ENCODE measurements at regions not wholly inside any gene's neighbourhood (a gene's known extent, or its start where the extent isn't known, plus 50 kb on each side); places are given as distances from the start of the nearest gene placed in this dataset.

- no peaks in the 10 kb centered on the region for H4K20me1 ChIP-seq (ENCODE audit: insufficient read depth, low read length)
- no peaks in the 10 kb centered on the region for H3K9me3 ChIP-seq (ENCODE audit: insufficient read depth, low read length)
- TF ChIP-seq EZH2phosphoT487 (IDR thresholded peaks at IDR 0.05; ENCODE audit: low read depth): no peak
- TF ChIP-seq, protein P1, sequence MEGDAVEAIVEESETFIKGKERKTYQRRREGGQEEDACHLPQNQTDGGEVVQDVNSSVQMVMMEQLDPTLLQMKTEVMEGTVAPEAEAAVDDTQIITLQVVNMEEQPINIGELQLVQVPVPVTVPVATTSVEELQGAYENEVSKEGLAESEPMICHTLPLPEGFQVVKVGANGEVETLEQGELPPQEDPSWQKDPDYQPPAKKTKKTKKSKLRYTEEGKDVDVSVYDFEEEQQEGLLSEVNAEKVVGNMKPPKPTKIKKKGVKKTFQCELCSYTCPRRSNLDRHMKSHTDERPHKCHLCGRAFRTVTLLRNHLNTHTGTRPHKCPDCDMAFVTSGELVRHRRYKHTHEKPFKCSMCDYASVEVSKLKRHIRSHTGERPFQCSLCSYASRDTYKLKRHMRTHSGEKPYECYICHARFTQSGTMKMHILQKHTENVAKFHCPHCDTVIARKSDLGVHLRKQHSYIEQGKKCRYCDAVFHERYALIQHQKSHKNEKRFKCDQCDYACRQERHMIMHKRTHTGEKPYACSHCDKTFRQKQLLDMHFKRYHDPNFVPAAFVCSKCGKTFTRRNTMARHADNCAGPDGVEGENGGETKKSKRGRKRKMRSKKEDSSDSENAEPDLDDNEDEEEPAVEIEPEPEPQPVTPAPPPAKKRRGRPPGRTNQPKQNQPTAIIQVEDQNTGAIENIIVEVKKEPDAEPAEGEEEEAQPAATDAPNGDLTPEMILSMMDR (IDR thresholded peaks at IDR 0.05; ENCODE audit: low read depth, low read length): no peak
- no peak overlapping the region for H3K9ac ChIP-seq (ENCODE audit: low read length)
- no peak overlapping the region for H2AFZ ChIP-seq (ENCODE audit: low read depth, low read length)
- H3K36me3 ChIP-seq (replicated peaks; ENCODE audit: low read depth, low read length): no peaks in the 10 kb centered on the region
- no peaks in the 10 kb centered on the region for H3K27me3 ChIP-seq (ENCODE audit: low read depth, low read length)
- H3K4me3 ChIP-seq (ENCODE audit: low read length): no peak overlapping the region
- H3K27ac ChIP-seq (ENCODE audit: low read length): no peak overlapping the region
- H3K79me2 ChIP-seq (ENCODE audit: low read length): no peaks in the 10 kb centered on the region
- no peak overlapping the region for H3K4me2 ChIP-seq (ENCODE audit: low read length)
- no peaks in the 10 kb centered on the region for H3K4me1 ChIP-seq (ENCODE audit: low read length)
These were observed 377.8 kb downstream of the CHSY3 start for GRCh38 chr5:130282049-130282448.

DNA sequence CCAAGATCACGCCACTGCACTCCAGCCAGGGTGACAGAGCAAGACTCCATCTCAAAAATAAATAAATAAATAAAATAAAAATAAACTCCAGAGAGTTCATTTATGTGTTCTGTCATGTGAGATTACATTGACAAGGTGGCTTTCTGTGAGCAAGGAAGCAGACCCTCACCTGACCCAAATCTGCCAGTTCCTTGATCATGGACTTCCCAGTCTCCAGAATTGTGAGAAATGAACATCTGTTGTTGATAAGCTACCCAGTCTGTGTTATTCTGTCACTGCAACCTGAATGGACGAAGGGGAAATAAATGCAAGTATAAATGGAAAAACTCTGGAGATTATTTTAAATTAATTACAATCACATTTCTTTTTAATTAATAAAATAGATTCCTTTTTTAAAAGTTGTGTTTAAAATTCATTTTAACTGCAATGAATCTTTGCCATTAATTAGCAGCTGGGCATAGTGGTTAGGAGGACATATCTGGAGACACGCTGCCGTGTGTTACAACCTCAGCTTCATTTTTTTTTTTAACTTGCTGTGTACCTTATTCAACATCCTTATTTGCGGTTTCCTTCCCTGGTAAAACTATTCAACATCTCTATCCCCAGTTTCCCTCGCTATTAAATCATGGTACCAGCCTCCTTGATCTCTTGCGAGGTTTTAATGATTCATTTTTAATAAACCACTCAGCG, 376.4 kb downstream of the CHSY3 start:
- no peak for TF ChIP-seq EZH2phosphoT487 (IDR thresholded peaks at IDR 0.05; ENCODE audit: low read depth)
- TF ChIP-seq, protein P1 (IDR thresholded peaks at IDR 0.05; ENCODE audit: low read depth, low read length): no peak
- Histone ChIP-seq H4K20me1 (ENCODE audit: insufficient read depth, low read length) (no peaks in the 10 kb centered on the region), H3K4me1 (ENCODE audit: low read length) (no peaks in the 10 kb centered on the region), H3K36me3 (replicated peaks; ENCODE audit: low read depth, low read length) (no peaks in the 10 kb centered on the region), H3K4me2 (ENCODE audit: low read length) (no peak overlapping the region), H3K27me3 (ENCODE audit: low read depth, low read length) (no peaks in the 10 kb centered on the region), H3K9ac (ENCODE audit: low read length) (no peak overlapping the region), H3K9me3 (ENCODE audit: insufficient read depth, low read length) (no peaks in the 10 kb centered on the region), H3K79me2 (ENCODE audit: low read length) (no peaks in the 10 kb centered on the region), H2AFZ (ENCODE audit: low read depth, low read length) (no peak overlapping the region), H3K4me3 (ENCODE audit: low read length) (no peak overlapping the region), H3K27ac (ENCODE audit: low read length) (no peak overlapping the region)

DNA sequence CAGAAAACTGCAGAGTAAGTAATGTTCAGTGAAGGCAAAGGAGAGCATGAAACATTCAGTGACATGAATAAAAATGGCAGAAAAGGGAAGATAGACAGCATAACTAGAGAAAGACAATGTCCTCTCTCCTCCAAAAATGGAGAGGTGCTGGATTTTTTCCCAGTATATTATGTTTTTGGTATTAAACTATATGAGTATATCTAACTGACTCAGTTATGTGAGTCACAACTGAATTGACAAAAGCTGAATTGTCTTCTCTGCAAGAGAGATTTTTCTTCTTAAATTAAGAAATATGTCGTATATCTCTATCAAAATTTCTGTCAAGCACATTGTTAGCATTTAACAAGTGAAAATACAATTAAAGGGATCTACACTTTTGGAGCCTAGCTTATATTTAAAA, 375.1 kb downstream of the CHSY3 start:
- Histone ChIP-seq H2AFZ (ENCODE audit: low read depth, low read length) (no peak overlapping the region), H3K4me3 (ENCODE audit: low read length) (no peak overlapping the region), H3K79me2 (ENCODE audit: low read length) (no peaks in the 10 kb centered on the region), H3K9me3 (ENCODE audit: insufficient read depth, low read length) (no peaks in the 10 kb centered on the region), H3K27me3 (ENCODE audit: low read depth, low read length) (no peaks in the 10 kb centered on the region), H3K4me2 (ENCODE audit: low read length) (no peak overlapping the region), H3K4me1 (ENCODE audit: low read length) (no peaks in the 10 kb centered on the region), H3K9ac (ENCODE audit: low read length) (no peak overlapping the region), H3K36me3 (replicated peaks; ENCODE audit: low read depth, low read length) (no peaks in the 10 kb centered on the region), H3K27ac (ENCODE audit: low read length) (no peak overlapping the region), H4K20me1 (ENCODE audit: insufficient read depth, low read length) (no peaks in the 10 kb centered on the region)
- no peak for TF ChIP-seq EZH2phosphoT487 (IDR thresholded peaks at IDR 0.05; ENCODE audit: low read depth)
- TF ChIP-seq, protein P1 (IDR thresholded peaks at IDR 0.05; ENCODE audit: low read depth, low read length): no peak

GRCh38 chr5:130278136-130278535, 373.9 kb downstream of the CHSY3 start:
- no peaks in the 10 kb centered on the region for H3K79me2 ChIP-seq (ENCODE audit: low read length)
- H3K4me3 ChIP-seq (ENCODE audit: low read length): no peak overlapping the region
- H2AFZ ChIP-seq (ENCODE audit: low read depth, low read length): no peak overlapping the region
- no peaks in the 10 kb centered on the region for H4K20me1 ChIP-seq (ENCODE audit: insufficient read depth, low read length)
- H3K9ac ChIP-seq (ENCODE audit: low read length): no peak overlapping the region
- H3K4me1 ChIP-seq (ENCODE audit: low read length): no peaks in the 10 kb centered on the region
- H3K4me2 ChIP-seq (ENCODE audit: low read length): no peak overlapping the region
- no peaks in the 10 kb centered on the region for H3K9me3 ChIP-seq (ENCODE audit: insufficient read depth, low read length)
- no peaks in the 10 kb centered on the region for H3K27me3 ChIP-seq (ENCODE audit: low read depth, low read length)
- no peak overlapping the region for H3K27ac ChIP-seq (ENCODE audit: low read length)
- no peak for TF ChIP-seq EZH2phosphoT487 (IDR thresholded peaks at IDR 0.05; ENCODE audit: low read depth)
- TF ChIP-seq, protein P1 (IDR thresholded peaks at IDR 0.05; ENCODE audit: low read depth, low read length): no peak
- H3K36me3 ChIP-seq (replicated peaks; ENCODE audit: low read depth, low read length): no peaks in the 10 kb centered on the region
